T-helper 2 cell (primary cell): ENCODE measurements at regions not wholly inside any gene's neighbourhood (a gene's known extent, or its start where the extent isn't known, plus 50 kb on each side); places are given as distances from the start of the nearest gene placed in this dataset.
"Not testable (repeated sequence)": the region's sequence is repeated elsewhere in the genome, so short reads cannot be mapped to it uniquely, and the experiment has no call there.

Source experiments
- DNase-seq, 5 experiments: peaks; one replicate each; pipeline versions ENCODE4 v3.0.0 to v3.0.0-alpha.2; 2012 to 2022

DNA sequence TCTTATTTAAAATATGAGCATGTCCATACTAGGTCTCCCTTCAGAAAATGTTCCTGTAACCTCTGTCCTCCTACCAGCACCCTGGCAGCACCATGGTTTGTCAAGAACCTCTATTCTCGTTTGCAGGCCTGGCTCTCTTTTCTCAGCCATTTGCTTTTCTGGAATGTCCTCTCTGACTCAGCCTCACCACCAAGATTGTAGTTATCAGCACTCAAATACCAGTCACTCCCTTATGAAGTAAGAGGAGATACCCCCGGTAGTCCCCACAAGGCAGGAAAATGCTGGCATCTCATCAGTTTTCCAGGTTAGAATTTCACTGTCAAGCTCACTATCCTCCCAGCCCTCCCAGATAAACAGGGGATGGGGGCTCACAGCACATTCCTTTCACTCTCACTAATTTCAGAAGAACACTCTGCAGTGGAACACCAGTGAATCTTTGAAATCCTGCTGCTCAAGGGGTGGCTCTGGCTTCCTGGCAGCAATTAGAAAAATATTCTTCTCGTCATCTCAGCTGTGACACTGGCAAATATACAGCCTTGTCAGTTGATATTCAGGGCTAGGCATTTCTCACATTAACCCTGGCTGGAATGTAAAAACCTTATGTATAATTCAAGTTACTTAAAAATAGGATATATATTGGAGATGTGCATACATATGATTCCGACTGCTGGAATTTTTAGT lies 129.2 kb downstream of the TBX18 start:
- DNase-seq, result no peak

DNA sequence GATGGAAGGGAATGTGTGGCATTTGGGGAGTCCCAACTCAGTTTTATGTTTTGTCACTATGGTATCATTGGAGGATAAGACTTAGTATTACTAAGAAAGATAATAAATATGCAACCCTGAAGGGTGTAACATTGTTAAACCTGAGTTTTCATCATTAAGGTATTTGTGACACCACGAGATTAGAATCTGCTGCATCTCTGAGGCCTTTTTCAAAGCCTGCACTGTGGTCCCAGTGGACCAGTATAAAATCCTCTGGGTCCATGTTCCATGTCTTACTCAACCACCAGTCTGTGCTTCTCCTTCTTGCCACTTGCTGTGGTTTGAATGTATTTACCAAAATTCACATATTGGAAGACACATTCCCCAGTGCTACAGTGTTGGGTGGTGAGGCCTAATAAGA lies 130.6 kb downstream of the TBX18 start:
- DNase-seq, result no peak

DNA sequence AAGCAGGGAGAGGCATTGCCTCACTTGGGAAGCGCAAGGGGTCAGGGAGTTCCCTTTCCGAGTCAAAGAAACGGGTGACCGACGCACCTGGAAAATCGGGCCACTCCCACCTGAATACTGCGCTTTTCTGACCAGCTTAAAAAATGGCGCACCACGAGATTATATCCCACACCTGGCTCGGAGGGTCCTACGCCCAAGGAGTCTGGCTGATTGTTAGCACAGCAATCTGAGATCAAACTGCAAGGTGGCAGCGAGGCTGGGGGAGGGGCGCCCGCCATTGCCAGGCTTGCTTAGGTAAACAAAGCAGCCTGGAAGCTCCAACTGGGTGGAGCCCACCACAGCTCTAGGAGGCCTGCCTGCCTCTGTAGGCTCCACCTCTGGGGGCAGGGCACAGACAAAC lies 137.9 kb downstream of the TBX18 start:
- DNase-seq, result not testable (repeated sequence)

GRCh38 chr6:84625506-84625905 lies 138.9 kb downstream of the TBX18 start:
- no peak for DNase-seq

DNA sequence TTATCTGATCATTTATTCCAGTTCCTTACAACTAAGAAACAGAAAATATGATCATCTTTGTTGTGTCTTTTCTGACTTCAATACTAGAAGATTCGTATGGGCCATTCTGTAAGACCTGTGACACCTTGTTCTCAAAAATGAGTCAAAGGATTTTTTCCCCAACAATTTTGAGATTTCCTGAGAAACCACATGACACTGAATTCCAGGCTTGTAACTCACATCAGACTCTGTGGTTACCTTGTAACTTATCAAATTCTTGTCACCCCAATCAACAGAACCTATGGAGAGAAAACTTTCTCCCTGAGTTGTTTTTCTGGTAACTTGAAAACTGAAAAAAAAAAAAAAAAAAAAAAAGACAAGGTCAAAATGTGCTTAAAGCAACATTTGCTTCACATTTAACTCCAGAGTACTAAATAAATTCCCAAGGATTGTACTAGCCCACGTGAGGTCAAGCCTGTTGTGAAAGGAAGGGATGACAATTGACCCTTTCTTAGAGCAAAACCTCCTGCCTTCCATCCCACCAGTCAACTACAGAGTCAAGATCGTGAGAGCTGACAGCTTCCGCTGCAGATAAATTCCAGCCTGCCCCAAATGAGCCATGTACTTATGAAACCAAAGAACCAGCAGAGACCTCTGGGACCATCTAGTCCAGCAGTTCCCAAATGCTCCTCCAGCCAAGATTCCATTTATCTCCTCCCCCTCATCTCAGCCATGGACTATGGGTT lies 140.3 kb downstream of the TBX18 start:
- no peak for DNase-seq

DNA sequence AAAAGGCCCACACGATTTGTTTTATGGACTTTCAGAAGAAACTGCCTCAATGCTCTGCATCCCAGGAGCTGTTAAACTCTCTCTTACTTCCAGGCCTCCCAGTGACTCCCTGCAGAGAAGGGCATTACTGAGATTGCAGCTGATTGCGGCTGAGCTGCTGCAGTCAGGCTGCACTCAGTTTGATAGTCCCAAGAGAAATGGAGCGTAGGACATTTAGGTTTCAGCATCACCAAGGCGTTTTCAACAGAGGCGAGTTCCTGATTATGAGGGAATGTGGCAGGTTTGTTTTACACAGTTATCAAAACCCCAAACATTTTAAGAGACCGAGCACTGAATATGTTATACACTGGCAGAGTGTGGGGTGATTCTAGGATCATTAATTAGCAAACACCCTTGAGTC lies 145.6 kb downstream of the TBX18 start:
- no peak for DNase-seq

DNA sequence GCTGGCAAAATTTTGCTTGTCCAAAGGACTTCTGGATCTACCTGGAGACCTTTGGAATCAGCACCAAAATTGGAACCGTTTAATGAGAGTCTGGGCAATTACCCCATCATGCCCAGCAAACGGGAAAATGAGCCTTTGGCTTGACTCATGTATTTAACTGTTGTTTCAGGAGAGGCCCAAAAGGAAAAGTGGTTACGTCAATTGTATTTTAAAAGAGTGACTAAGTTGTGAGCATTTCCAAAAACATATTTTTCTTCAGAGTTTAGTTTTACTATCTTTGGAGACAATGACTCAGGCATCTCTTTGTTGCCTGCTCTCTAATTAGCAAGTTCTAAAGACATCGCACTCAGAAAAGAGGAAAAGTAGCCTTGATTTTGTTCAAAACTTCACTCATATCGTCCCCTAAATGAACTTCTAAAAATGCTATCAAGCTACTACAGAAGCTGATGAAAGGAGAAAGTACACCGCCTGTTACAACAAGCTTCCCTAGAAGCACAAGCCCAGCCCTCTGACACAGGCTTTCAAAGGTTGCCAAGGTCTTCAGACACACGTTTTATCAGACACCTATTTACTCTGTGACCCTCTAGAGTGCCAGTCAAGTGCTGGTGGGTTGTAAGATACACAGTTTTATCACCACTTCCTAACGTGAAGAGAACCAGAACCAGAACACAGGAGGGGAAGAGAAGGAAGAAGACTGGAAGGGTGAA lies 146.2 kb downstream of the TBX18 start:
- DNase-seq, result no peak

- no peak for DNase-seq
These were observed 148.4 kb downstream of the TBX18 start for GRCh38 chr6:84615987-84616386.

DNA sequence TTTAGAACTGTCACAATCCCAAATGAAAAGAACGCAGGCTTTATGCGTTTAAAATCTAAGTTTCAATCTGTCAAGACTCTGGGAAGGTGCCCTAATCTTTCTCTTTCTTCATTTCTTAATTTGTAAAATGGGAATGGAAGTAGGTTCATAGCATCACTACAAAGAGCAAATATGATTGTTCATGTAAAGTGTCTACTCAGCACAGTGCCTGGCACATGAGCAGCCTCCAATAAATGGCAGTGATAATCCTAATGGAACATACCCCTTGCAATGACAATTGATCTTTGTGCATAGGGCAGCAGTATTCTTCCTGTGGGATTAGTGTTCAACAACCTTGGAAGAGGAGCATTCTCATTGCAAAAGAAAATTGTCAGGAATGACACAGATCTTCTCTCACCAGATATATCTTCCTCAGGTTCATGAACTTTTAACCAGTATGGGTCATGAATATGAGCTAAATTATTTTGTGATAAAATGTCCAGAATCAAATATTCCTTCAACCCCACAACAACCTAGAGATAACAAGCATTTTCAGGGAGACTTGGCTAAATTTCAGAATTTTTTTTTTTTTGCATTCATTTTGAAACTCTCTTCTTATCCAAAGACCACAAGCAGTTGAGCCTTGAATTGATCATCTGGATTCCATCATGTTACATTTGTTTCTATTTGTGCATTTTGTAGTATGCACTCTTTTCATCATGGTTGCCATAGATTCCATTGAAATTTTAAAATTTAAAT lies 149.1 kb downstream of the TBX18 start:
- no peak for DNase-seq

- DNase-seq, result no peak
These were observed 157.5 kb downstream of the TBX18 start for GRCh38 chr6:84606860-84607259.

DNA sequence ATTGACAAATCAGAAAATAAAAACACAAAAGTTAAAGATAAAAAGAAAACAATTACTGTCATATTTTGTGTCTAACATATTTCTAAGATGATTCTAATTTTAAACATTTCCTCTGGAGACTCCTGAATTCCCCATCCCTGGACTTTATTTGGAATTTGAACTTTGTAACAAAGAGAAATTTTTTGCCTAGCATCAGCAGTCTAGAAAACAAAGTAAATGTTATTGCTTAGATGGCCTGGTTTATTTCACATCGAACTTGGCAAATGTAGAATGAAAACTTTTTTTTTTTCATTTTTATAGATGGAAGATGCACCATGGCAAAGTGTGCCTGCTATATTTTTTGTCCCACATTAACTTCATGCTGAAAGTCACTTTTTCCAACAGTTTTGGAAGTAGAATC lies 159.1 kb downstream of the TBX18 start:
- DNase-seq, result no peak

DNA sequence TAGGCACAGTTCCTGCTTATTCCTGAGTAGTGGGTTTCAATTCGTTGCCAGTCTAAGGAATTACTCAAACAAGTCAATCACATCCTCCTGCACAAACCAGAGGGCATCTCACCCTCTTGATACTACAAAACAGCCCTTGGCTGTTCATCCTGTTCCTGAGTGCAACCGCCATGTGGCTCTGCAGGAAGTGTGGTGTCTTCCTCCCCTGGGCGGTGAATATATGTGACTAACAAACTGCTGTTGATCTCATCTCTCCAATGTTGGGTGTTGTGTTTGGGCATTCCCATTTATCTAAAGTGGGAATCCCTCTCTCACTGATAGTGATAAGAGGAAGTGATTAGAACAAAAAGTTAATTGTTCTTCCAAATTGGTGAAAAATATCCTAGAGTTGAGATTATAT lies 163.0 kb downstream of the TBX18 start:
- DNase-seq, result no peak

DNA sequence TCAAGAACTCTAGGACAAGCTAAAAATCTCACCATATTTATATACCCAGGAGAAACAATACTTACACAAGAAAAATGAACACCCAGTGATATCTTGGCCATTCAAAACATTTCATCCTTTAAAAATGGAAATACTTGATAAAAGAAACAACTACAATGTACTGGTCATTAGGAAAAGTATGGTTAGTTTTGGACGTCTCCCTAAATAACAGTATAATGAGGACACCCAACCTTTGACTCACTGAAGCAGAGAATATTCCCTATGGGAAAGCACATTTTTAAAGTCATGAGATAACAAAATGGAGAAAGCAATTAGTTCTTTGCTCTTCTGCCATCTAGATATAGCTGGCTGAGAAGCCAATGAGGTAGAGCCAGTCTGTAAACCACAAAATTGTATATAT lies 164.4 kb downstream of the TBX18 start:
- DNase-seq, result no peak

DNA sequence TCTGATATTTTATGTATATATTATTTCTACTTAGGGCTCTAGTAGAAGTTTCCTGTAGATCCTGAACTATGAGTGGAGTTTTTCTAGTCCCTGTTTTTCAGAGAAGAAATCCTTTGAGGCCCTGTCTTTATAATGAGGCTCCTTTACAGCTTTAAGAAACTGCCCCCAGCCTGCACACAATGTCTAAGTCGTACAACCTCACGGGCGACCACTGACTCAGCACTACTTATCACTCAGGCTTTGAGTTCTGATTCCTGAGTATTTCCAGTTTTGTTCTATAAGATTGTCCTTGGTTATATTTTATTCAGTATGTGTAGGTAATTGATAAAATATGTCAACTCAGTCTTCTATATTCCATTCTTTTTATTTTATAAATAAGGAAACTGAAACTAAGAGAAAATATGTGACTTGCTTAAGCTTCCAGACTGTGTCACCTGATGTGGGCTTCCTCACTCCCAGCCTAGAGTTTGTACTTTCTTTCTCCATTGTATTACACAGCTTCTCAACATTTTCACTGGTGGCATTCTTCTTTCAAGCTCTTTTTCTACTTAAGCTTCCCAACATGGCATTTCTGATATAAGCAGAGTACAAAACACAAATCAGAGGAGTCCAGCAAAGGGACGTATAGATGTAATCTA lies 167.0 kb downstream of the TBX18 start:
- no peak for DNase-seq

- DNase-seq, result no peak
These were observed 167.9 kb downstream of the TBX18 start for GRCh38 chr6:84596488-84596887.

DNA sequence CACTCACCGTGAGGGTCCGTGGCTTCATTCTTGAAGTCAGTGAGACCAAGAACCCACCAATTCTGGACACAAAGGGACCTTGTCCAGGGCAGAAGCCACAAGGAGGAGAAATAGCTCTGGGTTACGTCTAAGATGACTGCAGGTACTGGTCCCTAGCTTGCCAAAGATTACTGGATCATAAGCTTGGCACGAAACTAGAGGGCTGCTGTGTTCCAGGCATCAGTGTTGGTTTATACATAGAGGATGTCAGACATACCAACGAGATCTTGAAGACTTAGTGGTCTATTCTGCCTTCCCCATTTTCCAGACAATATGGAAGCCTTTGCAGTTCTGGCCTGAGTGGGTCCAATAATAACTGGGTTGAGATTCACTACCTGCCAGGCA lies 175.7 kb downstream of the TBX18 start:
- no peak for DNase-seq

DNA sequence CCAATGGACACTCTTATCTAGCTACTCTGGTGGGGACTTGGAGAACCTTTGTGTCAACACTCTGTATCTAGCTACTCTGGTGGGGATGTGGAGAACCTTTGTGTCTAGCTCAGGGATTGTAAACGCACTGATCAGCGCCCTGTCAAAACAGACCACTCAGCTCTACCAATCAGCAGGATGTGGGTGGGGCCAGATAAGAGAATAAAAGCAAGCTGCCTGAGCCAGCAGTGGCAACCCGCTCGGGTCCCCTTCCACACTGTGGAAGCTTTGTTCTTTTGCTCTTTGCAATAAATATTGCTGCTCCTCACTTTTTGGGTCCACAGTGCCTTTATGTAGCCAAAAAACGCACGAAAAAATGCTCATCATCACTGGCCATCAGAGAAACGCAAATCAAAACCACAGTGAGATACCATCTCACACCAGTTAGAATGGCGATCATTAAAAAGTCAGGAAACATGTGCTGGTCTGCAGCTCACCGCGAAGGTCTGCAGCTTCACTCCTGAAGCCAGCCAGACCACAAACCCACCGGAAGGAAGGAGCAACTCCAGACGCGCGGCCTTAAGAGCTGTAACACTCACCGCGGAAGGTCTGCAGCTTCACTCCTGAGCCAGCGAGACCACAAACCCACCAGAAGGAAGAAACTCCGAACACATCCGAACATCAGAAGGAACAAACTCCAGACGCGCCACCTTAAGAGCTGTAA lies 176.3 kb downstream of the TBX18 start:
- peak in 1 of 5 experiments; percentile 32 for DNase-seq

DNA sequence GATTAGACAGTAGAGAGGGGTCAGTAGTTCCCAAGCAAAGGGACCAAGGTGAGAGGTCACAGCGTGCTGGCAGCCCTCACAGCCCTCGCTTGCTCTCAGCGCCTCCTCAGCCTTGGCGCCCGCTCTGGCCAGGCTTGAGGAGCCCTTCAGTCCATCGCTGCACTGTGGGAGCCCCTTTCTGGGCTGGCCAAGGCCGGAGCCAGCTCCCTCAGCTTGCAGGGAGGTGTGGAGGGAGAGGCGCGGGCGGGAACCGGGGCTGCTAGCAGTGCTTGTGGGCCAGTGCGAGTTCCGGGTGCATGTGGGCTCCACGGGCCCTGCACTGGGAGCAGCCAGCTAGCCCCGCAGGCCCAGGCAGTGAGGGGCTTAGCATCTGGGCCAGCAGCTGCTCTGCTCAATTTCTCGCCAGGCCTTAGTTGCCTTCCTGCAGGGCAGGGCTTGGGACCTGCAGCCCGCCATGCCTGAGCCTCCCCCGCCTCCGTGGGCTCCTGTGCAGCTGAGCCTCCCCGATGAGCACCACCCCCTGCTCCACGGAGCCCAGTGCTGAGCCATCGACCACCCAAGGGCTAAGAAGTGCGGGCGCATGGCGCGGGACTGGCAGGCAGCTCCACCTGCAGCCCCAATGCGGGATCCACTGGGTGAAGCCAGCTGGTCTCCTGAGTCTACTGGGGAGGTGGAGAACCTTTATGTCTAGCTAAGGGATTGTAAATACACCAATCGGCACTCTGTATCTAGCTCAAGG lies 177.0 kb downstream of the TBX18 start:
- DNase-seq, result not testable (repeated sequence)

GRCh38 chr6:84583784-84584183 lies 180.6 kb downstream of the TBX18 start:
- no peak for DNase-seq

DNA sequence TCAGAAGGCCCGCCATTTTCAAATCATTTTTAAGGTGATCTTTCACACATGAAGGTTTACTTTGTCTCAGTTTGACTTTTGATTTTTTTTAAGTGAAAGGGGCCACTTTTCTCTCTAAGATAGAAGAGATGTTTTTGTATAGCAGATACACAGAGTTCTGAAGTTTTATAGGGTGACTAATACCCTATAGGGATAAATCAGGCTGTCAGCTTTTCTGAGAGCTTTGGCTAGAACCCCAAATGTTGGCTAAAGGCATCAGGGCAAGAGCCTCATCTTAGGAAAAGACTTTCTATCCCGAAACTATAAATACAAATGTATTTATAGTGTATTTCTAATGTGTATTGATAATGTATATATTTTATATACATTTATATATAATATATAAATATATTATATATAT lies 181.4 kb downstream of the TBX18 start:
- DNase-seq, result no peak

DNA sequence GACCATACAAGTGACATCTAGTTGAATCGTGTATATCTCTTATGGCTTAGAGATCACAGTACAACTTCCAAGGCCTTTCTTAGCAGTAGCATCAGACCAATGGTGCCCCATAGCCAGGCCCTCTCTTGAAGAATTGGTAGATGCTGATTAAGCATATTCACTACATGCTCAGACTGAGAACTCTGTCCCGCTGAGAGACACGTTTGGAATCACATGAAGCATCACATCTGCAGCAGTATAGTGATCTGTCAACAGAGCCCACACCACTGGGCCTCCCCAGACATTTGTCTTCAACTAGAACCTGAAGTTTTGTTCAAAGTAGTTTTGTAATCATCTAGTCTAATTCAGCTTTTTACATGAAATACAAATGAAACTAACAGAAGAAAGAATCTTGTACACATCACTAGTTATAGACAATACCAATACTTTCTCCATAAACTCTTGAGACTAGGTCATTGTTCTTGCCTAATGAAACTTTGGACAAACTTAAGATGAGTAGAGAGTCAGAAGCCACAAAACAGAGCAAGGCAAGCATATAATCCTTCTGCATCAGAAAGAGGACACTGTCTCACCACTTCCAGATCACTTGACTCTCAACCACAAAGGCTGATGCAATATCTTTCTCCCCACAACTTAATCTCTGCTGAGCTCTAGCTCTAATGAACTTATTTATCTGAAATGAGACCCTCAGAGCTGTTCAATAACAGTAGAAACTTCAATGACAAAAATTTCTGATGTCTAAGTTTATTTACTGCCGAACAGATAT lies 182.7 kb downstream of the TBX18 start:
- DNase-seq, result peak in 1 of 5 experiments; percentile 50
